Skin of body (tissue), 1 donor: ENCODE measurements at regions not wholly inside any gene's neighbourhood (a gene's known extent, or its start where the extent isn't known, plus 50 kb on each side); places are given as distances from the start of the nearest gene placed in this dataset.
"Not testable (repeated sequence)": the region's sequence is repeated elsewhere in the genome, so short reads cannot be mapped to it uniquely, and the experiment has no call there.

ENCODE experiments used
- DNase-seq: peaks from one replicate; lab custom pipeline; 2025; lab: John Stamatoyannopoulos, UW

DNA sequence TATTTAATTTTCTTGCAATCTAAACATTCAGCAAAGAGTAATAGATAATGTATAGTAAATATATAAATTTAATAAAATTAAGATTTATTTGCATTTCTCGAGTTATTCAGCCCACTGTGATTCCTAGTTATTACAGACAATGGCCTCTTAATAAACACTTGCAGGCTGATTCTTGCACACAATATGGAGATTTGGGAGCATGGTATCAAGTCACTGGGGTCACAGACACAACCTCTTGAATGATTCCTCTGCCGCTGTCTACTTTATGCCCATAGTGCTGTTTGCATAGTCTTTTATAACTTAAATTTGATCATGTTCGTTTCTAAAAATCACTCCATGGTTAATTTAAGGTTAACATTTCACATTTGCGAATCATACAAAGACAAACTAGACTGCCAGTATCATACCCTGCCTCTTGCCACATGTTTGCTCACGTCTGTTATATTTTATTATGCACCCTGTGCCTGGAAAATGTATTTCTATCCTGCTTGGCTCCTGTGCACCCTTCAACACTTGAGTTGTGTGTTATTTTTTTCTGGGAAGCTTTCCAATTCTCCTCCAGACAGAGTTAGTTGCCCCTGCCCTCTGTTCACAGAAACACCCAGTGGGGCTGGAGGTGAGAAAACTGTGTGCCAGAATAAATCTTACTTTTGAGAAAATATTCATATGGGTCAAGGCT lies 206.3 kb upstream of the ROBO1 start:
- DNase-seq: no peak

DNA sequence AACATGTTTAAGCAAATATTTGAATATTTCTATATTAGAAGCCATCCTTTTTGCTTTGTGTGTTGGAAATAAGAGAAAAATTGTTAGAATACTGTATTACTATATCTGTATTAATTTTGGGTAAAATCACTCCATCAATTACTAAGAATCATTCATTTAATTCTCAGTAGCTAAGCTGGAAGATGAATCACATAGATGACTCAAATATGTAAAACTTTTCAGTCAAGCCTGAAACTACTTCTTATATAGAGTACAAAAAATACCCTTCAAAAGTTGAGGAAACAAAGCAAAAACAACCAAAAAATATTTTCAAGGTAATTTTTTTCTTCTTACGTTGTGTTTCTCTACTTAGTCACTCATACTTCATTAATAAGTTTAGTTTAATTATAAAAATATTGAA lies 205.7 kb upstream of the ROBO1 start:
- no peak for DNase-seq

- DNase-seq: no peak
These were observed 200.6 kb upstream of the ROBO1 start for GRCh38 chr3:79968418-79968817.

DNA sequence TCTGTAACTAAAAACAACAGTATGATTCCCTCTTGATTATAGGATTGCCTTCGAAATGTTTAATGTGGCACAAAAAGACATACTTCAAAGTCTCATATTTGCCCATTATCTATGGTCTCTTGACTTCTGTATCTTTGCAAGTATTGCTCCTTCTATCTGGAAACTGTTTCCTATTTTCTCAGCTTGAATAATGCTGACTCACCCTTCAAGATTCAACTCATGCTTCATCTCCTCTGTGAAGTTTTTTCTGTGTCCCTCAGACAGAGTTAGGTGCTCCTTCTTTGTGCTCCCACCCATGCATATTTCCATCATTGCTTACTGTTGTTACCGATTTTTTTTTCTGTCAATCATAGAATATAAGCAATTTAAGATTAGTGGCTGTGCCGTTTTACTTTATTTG lies 192.8 kb upstream of the ROBO1 start:
- DNase-seq: no peak

- no peak for DNase-seq
These were observed 189.3 kb upstream of the ROBO1 start for GRCh38 chr3:79957066-79957465.

GRCh38 chr3:79954756-79955155 lies 187.0 kb upstream of the ROBO1 start:
- no peak for DNase-seq

DNA sequence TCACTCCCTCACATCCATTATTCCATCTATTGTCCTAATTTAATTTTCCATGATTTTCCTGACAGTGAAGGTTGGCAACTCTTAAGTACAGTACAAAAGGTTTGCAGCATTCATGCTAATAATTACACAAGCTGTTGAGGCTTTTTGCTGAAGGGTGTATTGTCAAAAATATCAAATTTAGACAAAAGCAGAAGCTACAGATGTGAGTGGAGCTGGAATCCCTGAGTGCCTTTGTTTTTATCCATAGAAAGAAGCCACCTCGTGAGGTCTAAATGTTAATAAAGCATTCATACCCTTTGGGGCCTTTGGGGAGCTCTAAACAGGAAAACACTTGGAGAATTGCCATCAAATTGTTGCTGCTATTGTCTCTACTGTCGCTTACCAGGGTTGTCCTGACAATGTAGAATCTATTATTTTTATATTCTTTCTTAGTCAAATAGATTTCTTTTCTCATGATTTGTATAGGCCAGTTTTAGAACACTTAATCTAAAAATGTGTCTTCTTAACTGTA lies 185.8 kb upstream of the ROBO1 start:
- no peak for DNase-seq

GRCh38 chr3:79951426-79951825 lies 183.6 kb upstream of the ROBO1 start:
- DNase-seq: not testable (repeated sequence)

DNA sequence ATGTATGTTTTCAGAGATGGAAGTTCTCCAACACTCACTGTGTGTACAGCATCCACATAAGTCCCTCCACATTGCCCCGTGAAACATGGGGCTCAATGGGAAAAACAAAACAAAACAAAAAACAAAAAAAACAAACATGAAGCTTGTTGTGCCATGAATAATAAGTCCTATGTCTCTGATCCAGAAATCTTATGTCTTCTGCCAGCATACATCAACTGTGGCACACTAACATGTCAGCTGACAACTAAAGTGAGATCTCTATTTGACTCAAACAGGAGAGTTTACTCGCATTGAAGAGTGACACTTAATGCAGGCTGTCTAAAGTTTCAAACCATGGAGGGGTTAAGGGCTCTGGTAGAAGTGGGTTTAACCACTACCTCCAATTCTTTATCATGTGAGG lies 180.2 kb upstream of the ROBO1 start:
- DNase-seq: no peak

DNA sequence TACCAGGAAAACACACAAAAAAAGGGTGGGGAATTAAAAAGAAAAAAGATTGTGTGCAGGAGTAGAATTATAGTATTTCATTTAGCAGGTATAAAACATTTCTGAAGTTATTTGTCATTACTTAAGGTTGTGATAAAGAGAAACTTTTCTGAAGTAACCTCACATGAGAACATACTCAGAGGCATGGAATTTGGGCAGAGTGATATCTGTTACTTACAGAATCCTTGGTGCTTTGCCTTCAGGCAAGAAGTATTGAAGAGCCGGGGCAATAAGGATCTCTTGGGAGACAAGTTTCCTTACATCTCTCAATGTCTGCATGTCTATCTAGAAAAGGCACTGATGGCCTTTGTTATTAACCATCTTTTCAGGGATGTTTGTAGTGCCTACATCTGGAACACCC lies 179.7 kb upstream of the ROBO1 start:
- no peak for DNase-seq

DNA sequence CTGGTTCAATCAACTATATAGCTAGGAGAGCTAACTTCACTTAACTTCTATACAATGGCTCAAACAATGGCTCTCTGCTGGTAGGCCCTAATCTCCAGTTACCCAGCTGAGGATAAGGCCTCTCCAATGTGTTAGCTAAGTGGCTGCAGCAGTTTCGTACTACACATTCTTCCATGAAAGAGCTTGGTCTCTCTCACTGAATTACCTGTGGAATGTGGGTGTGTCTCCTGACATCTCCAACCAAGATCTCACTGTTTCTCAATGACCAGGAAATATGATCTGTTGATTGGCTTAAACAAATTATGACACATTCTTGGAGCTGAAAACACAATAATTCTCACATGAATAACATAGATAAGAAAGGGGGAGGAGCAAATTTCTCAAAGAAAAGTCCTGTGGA lies 169.8 kb upstream of the ROBO1 start:
- DNase-seq: no peak

DNA sequence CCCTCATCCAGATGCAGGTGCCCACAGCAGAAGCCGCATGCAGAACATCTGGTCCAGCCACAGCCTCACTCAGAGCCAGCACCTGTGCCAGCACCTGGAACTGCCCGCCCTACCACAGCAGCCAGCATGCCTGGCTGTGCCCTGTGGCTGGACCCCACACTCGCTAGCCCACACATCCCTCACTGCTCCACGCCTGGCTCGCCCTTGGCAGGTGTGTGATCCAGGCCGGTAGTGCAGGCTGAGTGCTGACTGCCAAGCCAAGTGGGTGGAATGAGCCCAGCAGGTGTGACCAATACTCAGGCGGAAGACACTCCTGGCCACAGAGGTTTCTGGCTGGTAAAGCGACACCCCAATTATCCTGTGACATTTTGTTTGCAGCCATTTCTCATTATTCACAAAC lies 162.4 kb upstream of the ROBO1 start:
- no peak for DNase-seq

DNA sequence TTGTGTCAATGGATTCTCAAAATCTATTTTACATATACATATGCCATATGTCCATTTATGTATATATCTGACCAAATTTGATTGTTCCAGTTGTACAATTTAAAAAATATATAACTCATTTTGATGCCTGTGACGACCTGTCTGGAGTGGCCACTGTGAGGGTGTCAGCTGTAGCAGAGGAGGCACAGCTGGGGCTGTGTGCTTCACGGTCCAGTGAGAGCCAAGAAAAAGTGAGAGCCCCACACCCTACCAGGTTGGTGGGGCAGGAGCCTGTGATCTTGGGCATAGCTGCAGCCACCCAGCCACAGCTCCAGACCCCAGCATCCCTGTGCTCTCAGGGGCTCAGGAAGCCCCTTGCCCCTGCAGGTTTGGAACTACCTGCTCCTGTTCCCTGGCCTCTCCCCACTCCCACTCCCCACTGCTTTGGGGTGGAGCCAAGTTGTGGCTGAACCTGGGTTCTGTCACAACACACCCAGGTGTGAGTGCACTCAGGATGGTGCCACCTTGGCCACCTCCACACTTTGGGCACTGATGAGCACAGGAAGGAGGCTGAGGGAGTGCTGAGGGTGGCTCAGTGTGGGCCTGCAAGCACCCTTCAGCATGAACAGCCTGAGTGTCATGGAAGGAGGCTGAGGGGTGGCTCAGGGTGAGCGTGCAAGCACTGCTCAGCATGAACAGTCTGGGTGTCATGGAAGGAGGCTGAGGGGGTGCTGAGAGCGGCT lies 161.1 kb upstream of the ROBO1 start:
- no peak for DNase-seq

DNA sequence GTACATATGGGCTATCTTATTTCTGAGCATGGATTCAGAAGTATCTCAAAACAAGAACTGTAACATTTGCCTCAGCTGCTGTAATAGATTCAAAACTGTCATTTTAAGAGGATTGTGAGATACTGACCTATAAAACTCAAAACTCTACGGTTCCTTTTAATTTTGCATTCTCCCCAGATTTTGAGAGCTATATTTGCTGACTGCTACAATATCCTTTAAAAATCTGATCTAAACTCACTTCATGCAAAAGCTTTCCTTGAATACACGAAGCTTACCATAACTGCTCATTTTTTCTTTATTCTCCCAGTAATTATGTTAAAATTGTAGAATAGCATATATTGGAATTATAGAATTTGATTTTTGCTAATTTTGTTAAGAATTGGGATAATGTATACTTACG lies 158.7 kb upstream of the ROBO1 start:
- no peak for DNase-seq

- DNase-seq: no peak
These were observed 154.8 kb upstream of the ROBO1 start for GRCh38 chr3:79922633-79923032.

GRCh38 chr3:79917561-79917960 lies 149.8 kb upstream of the ROBO1 start:
- no peak for DNase-seq

- DNase-seq: no peak
These were observed 142.5 kb upstream of the ROBO1 start for GRCh38 chr3:79910337-79910736.

DNA sequence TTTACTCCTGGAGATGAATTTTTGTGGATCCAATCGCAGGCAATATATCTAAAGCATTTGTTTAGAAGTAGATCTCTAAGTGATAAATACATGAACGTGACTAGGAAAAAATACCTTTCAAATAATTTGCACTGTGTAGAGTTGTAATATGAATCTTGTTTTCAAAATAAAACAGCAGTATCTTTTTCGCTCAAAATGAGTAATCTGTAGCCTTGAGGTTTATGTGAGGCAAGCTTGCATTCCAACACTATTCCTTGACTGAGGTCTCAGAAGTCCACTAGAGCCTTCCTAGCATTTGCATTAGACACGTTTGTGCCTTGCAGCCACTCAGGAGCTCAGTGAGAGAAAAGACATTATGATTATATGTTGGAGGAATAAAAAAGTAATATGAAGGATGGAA lies 138.3 kb upstream of the ROBO1 start:
- DNase-seq: no peak

GRCh38 chr3:79902151-79902550 lies 134.4 kb upstream of the ROBO1 start:
- no peak for DNase-seq

DNA sequence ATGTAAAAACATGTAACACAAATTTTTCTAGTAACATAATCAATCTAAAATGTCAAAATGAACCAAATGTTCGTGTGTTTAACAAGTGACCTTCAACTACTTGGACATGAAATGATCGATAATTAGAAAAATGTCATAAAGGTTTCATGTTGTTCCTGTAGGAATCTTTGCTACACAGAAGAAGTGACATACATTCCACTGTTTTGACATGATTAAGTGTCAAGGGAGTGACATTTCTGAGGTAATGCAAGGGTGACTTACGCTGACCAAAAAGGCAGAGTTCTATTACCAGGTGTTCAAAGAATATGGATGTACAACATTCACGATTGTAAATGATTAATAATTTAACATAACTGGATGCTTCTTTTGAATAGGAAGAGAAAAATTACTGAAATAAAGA lies 131.1 kb upstream of the ROBO1 start:
- DNase-seq: no peak

GRCh38 chr3:79896086-79896485 lies 128.3 kb upstream of the ROBO1 start:
- DNase-seq: no peak

- no peak for DNase-seq
These were observed 119.4 kb upstream of the ROBO1 start for GRCh38 chr3:79887213-79887612.

DNA sequence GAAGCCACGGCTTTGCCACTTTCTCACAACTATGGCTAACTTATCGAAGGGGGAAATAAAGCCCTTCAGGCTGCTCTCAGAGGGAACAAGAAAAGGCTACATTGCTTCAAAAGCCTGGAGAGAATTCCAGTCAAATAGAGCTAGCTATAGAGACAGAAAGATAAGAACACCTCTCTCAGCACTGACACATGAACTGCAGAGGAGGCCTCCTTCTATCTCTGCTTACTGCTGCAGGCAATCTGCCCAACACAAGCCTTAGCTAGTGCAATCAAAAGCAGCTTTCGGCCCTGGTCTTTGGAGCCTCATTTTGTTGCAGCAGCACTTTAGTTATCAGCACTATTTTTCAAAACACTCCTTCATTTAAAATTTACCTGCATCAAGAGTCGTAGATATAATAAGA lies 118.4 kb upstream of the ROBO1 start:
- DNase-seq: no peak
